ENCODE measurements at regions not wholly inside any gene's neighbourhood (a gene's known extent, or its start where the extent isn't known, plus 50 kb on each side); places are given as distances from the start of the nearest gene placed in this dataset.

- no peak for DNase-seq (ENCODE audit: extremely low spot score)
- ChIA-PET POLR2A (no interaction called here), CTCF (interaction anchor here (0.9 kb wide), 1 partner anchor 11 kb away, joined by 3 read pairs; no protein-coding TSS in a partner anchor)
- TF ChIP-seq CTCF (IDR thresholded peaks at IDR 0.05; ENCODE audit: control extremely low read depth, extremely low read depth, low read depth, missing control alignments) = no peak
These were observed 369.4 kb upstream of the CCDC196 start for GRCh38 chr14:66116732-66117131.

GRCh38 chr14:66117600-66117999 lies 368.6 kb upstream of the CCDC196 start:
- no peak for TF ChIP-seq CTCF (IDR thresholded peaks at IDR 0.05; ENCODE audit: control extremely low read depth, extremely low read depth, low read depth, missing control alignments)
- POLR2A ChIA-PET = no interaction called here
- CTCF ChIA-PET = no interaction called here
- DNase-seq (ENCODE audit: extremely low spot score) = no peak

GRCh38 chr14:66119606-66120231 lies 366.5 kb upstream of the CCDC196 start:
- ChIA-PET CTCF (interaction anchor here (0.6 kb wide), 1 partner anchor 159 kb away, joined by 3 read pairs; no protein-coding TSS in a partner anchor), POLR2A (no interaction called here)
- no peak for TF ChIP-seq CTCF (IDR thresholded peaks at IDR 0.05; ENCODE audit: control extremely low read depth, extremely low read depth, low read depth, missing control alignments)
- DNase-seq (ENCODE audit: extremely low spot score) = no peak

DNA sequence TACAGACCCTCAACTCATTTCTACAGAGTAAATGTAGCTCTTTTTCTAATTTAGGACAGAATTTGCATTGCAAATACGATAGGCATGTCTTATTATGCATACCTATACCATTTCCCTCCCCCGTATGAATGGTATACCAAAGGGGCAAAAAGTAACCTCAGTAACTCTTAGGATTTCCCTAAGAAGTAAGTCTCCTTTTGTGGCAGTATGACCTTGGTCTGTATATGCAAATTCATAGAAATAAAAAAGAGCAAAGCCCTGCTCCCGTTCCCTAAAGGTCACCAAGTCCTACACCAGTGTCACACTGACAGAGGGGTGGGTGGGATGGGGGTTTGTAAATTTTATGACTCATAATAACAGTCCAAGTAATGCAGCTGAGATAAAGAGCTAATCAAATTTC lies 365.8 kb upstream of the CCDC196 start:
- ChIA-PET POLR2A (no interaction called here), CTCF (interaction anchor here (0.6 kb wide), 1 partner anchor 160 kb away, joined by 3 read pairs; no protein-coding TSS in a partner anchor)
- no peak for TF ChIP-seq CTCF (IDR thresholded peaks at IDR 0.05; ENCODE audit: control extremely low read depth, extremely low read depth, low read depth, missing control alignments)
- no peak for DNase-seq (ENCODE audit: extremely low spot score)

- CTCF ChIA-PET = no interaction called here
- no peak for TF ChIP-seq CTCF (IDR thresholded peaks at IDR 0.05; ENCODE audit: control extremely low read depth, extremely low read depth, low read depth, missing control alignments)
- POLR2A ChIA-PET = no interaction called here
- no peak for DNase-seq (ENCODE audit: extremely low spot score)
These were observed 364.3 kb upstream of the CCDC196 start for GRCh38 chr14:66121859-66122258.

DNA sequence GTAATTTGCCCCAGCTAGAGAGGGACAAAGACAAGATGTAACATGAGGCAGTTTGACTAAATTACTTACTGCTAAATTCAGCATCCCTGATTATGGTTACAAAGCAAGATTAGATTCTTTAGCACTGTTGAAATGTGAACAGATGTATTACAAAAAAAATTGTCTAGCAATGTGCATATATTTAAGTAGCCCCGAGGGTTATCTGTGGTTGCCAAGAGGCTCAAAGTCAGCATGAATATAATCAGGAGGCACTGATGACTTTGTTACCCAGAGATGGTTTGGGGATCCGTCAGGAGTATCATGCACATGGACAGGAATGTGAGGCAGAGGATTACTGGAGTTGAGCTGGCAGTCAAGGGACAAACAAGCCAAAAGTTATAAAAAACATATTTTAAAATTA lies 356.9 kb upstream of the CCDC196 start:
- no peak for TF ChIP-seq CTCF (IDR thresholded peaks at IDR 0.05; ENCODE audit: control extremely low read depth, extremely low read depth, low read depth, missing control alignments)
- POLR2A ChIA-PET = no interaction called here
- no peak for DNase-seq (ENCODE audit: extremely low spot score)
- CTCF ChIA-PET = no interaction called here
